Transverse colon (tissue), 4 donors: ENCODE measurements at regions not wholly inside any gene's neighbourhood (a gene's known extent, or its start where the extent isn't known, plus 50 kb on each side); places are given as distances from the start of the nearest gene placed in this dataset.

Experiments used
- DNase-seq: peaks from one replicate; pipeline ENCODE4 v3.0.0-alpha.2; 2019
- H3K27ac ChIP-seq, 4 donors: fragments of 200-600 bp; sonication (generic); 2 replicates each; pipeline ENCODE4 v1.5.1; 2016 to 2018; ENCODE audit warnings: inconsistent platforms in 4 of 4
- H3K27me3 ChIP-seq: fragments of 200-600 bp; sonication (generic); 2 replicates; pipeline ENCODE4 v1.5.1; 2017; ENCODE audit warnings: inconsistent platforms
- H3K36me3 ChIP-seq, 4 donors: fragments of 200-600 bp; sonication (generic); 2 replicates each; pipeline ENCODE4 v1.5.1; 2017 to 2019; ENCODE audit warnings: inconsistent platforms in 4 of 4
- H3K4me1 ChIP-seq, 4 donors: fragments of 200-600 bp; sonication (generic); 2 replicates each; pipeline ENCODE4 v1.5.1; 2017 to 2020; ENCODE audit warnings: inconsistent platforms in 4 of 4
- H3K4me3 ChIP-seq, 4 donors: fragments of 200-600 bp; sonication (generic); 1 replicate in 1 of 4; 2 replicates in 3 of 4; pipeline versions ENCODE4 v1.5.1 to v1.6.1; 2017 to 2019; ENCODE audit warnings: inconsistent platforms in 4 of 4
- H3K9me3 ChIP-seq, 2 donors: fragments of 200-600 bp; sonication (generic); 2 replicates each; pipeline ENCODE4 v1.5.1; 2017 to 2019; ENCODE audit warnings: inconsistent platforms in 2 of 2
- EP300 ChIP-seq: sonication (generic); formaldehyde crosslinking; IDR thresholded peaks from one replicate; pipeline ENCODE4 v1.6.1; 2017; ENCODE audit warnings: antibody characterized with exemption, low read depth
- POLR2A ChIP-seq: fragments of 450-650 bp; IDR thresholded peaks from one replicate; pipeline ENCODE4 v1.6.1; 2016; ENCODE audit warnings: antibody characterized with exemption, mild to moderate bottlenecking, moderate library complexity
- POLR2AphosphoS5 ChIP-seq, 3 donors: sonication (generic); formaldehyde crosslinking; IDR thresholded peaks; one replicate each; pipeline ENCODE4 v1.6.1; 2016; ENCODE audit warnings: antibody characterized with exemption in 3 of 3
- WGBS, 2 donors: methylation state at CpG; one replicate each; pipeline ENCODE4 v1.1.5; 2018; ENCODE audit warnings: low coverage in 1 of 2; 5-methylcytosine and 5-hydroxymethylcytosine counted together
- in situ Hi-C, 4 donors: fragments of 200-750 bp; cut with MboI; loops; one replicate each; pipeline versions ENCODE4 v1.15.0 to v1.15.1; 2017; ENCODE audit warnings: low sequenced_read_pairs in 3 of 4, low pct_ligation_motif_present in 1 of 4, low pct_unique_long_range_greater_than_20kb in 1 of 4
- intact Hi-C: fragments of 100-400 bp; cut with DNase I; formaldehyde crosslinking; loops from one replicate; pipeline ENCODE4 v1.15.1; 2023; ENCODE audit warnings: low total_unique reads
- TF ChIP-seq, protein P1 (sequence below), 5 experiments: fragments of 200-600 bp in 3 of 5; fragments of 450-650 bp in 2 of 5; sonication (generic) in 3 of 5; IDR thresholded peaks; 1 replicate in 2 of 5; 2 replicates in 3 of 5; pipeline ENCODE4 v1.5.1; 2016 to 2017; ENCODE audit warnings: antibody characterized with exemption in 5 of 5, inconsistent platforms in 3 of 5, mild to moderate bottlenecking in 2 of 5, moderate library complexity in 1 of 5

DNA sequence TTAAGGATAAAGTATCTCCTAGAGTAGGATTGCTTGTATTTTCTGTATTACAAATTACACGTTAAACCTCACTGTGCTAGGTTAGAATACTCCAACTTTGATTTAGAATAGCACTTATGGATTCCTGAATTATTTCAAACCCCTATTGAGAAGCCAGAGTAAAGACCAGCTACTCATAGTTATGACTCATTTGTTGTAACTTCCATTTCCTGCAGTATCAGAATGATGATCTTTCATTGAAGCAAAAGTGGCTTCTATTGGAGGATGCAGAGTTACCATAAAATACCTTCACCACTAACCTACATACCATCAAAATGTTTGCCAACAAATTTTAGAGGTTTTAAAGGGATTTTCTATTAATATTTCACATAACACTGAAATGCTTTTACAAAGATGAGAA, 1322.7 kb upstream of the ALCAM start:
- Histone ChIP-seq H3K27ac (no peak overlapping the region), H3K4me3 (no peak overlapping the region), H3K4me1 (no peaks in the 10 kb centered on the region), H3K36me3 (no peaks in the 10 kb centered on the region), H3K27me3 (no peaks in the 10 kb centered on the region), H3K9me3 (peaks cover 0 to under 1% of the 10 kb centered on the region in 2 donors)
- intact Hi-C loops: no loop called here
- TF ChIP-seq EP300 (no peak), POLR2AphosphoS5 (IDR thresholded peaks at IDR 0.05) (no peak)
- TF ChIP-seq, protein P1, sequence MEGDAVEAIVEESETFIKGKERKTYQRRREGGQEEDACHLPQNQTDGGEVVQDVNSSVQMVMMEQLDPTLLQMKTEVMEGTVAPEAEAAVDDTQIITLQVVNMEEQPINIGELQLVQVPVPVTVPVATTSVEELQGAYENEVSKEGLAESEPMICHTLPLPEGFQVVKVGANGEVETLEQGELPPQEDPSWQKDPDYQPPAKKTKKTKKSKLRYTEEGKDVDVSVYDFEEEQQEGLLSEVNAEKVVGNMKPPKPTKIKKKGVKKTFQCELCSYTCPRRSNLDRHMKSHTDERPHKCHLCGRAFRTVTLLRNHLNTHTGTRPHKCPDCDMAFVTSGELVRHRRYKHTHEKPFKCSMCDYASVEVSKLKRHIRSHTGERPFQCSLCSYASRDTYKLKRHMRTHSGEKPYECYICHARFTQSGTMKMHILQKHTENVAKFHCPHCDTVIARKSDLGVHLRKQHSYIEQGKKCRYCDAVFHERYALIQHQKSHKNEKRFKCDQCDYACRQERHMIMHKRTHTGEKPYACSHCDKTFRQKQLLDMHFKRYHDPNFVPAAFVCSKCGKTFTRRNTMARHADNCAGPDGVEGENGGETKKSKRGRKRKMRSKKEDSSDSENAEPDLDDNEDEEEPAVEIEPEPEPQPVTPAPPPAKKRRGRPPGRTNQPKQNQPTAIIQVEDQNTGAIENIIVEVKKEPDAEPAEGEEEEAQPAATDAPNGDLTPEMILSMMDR (IDR thresholded peaks at IDR 0.05): no peak
- WGBS, 2 donors: 77 to 78% methylated on average over 1 of the region's 1 CpG
- in situ Hi-C loops: no loop called here
- DNase-seq: no peak

DNA sequence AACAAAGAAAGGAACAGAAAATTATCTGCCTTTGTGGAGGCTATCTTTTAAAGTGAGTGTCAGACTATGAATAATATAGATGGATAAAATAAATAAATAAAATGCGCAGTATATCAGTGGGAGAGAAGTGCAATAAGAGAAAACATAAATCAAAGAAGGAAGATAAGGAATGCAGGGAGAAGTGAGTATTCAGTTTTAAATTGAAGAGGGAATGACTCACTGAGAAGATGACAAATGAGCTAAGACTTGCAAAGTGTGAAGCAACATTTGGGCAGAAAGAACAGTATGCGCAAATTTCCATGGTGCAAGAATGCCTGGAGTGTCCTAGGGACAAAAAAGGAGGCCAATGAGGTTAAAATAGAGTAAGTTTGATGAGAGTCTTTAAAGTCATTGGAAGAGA, 1300.1 kb upstream of the ALCAM start:
- TF ChIP-seq, protein P1 (IDR thresholded peaks at IDR 0.05): no peak
- TF ChIP-seq POLR2A (no peak), POLR2AphosphoS5 (IDR thresholded peaks at IDR 0.05) (no peak), EP300 (no peak)
- in situ Hi-C loops: no loop called here
- H3K36me3 ChIP-seq: no peaks in the 10 kb centered on the region
- no peaks in the 10 kb centered on the region for H3K9me3 ChIP-seq
- no peak for DNase-seq
- H3K27me3 ChIP-seq: no peaks in the 10 kb centered on the region
- intact Hi-C loops: no loop called here
- 75 to 79% methylated on average over 2 of the region's 2 CpGs for WGBS, 2 donors
- no peak overlapping the region for H3K4me3 ChIP-seq
- H3K27ac ChIP-seq: no peak overlapping the region
- no peaks in the 10 kb centered on the region for H3K4me1 ChIP-seq

DNA sequence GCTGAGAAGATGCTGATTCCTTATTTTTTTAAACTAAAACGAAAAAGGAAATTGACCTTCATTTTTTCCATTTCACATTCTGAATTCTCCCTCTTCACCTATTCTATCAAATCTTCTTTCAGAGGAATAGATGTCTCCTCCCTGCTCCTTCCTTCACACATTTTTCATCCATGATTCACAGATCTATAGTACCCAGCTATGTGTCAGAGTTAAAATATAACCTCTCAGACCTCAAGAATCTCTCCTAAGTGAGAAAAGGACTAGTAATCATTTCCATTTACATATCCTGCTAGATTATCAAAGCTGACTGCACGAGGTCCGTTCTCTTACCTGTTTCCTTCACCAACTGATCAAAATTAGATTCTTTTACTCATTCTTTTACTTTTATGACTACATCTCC, 1297.6 kb upstream of the ALCAM start:
- in situ Hi-C loops: no loop called here
- TF ChIP-seq POLR2AphosphoS5 (IDR thresholded peaks at IDR 0.05) (no peak), POLR2A (no peak), EP300 (no peak)
- TF ChIP-seq, protein P1 (IDR thresholded peaks at IDR 0.05): no peak
- H3K36me3 ChIP-seq: no peaks in the 10 kb centered on the region
- H3K4me3 ChIP-seq: no peak overlapping the region
- WGBS, 2 donors: 67% methylated on average over 3 of the region's 3 CpGs
- DNase-seq: no peak
- no peaks in the 10 kb centered on the region for H3K4me1 ChIP-seq
- H3K27ac ChIP-seq: no peak overlapping the region
- intact Hi-C loops: no loop called here
- H3K9me3 ChIP-seq: no peaks in the 10 kb centered on the region
- no peaks in the 10 kb centered on the region for H3K27me3 ChIP-seq

DNA sequence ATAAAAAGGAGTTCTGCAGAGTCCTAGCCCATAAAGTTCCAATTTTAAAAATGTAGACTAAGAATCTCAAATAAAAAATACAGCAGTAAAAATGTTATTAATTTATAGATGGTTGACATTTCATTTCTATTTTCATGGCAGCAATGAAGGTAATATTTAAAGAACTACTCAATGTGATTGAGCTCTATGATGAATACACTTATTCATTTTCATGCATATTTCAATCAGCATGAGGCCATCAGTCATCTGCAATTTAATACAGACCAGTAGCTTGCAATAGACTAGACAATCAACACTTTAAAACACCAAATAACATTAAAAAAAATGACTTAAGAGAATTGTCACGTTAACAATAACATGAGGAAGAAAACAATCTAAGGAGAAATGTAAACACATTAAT, 1295.8 kb upstream of the ALCAM start:
- no peaks in the 10 kb centered on the region for H3K27me3 ChIP-seq
- DNase-seq: no peak
- TF ChIP-seq POLR2A (no peak), EP300 (no peak), POLR2AphosphoS5 (IDR thresholded peaks at IDR 0.05) (no peak)
- TF ChIP-seq, protein P1 (IDR thresholded peaks at IDR 0.05): no peak
- in situ Hi-C loops: no loop called here
- WGBS, 2 donors: 26% methylated on average over 1 of the region's 1 CpG; no CpG with 5 or more reads in 1 of the 2 donors
- no peak overlapping the region for H3K4me3 ChIP-seq
- H3K36me3 ChIP-seq: no peaks in the 10 kb centered on the region
- no peak overlapping the region for H3K27ac ChIP-seq
- intact Hi-C loops: no loop called here
- H3K9me3 ChIP-seq: no peaks in the 10 kb centered on the region
- no peaks in the 10 kb centered on the region for H3K4me1 ChIP-seq
